ENCODE measurements at regions not wholly inside any gene's neighbourhood (a gene's known extent, or its start where the extent isn't known, plus 50 kb on each side); places are given as distances from the start of the nearest gene placed in this dataset.
"Not testable (repeated sequence)": the region's sequence is repeated elsewhere in the genome, so short reads cannot be mapped to it uniquely, and the experiment has no call there.

DNA sequence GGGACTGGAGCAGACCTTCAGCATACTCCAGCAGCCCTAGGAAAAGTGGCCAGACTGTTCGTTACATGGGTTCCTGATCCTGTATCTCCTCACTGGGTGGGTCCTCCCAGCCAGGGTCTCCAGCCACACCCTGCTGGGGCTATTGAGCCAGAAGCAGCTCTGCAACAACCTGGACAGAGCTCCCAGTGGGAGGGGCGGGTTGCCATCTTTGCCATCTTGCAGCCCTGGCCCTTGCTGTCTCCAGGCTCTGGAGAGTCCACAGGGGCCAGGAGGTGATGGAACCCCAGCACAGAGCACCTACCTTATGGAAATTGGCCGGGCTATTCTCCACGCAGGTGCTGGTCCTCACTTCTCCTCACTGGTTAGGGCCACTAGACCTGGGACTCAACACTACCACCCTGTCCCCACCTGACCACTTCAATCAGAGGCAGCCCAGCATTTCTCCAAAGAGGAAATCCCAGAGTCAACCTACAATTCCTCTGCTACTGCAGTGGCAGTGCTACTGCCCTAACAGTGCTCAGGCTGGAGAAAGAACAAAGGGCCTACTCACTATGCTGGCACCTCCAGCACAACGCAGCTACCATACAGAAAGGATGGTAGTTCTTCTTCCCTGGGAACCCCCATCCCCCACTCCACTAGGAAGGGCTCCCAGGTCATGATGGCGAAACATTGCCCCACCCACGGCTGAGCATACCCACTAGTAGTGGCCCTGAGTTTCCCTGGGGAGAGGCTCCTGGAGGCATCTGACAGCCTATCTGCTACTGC lies 290.2 kb upstream of the NCAM1 start:
- in situ Hi-C loops (cut with MboI; ENCODE audit: low sequenced_read_pairs), result no loop called here

DNA sequence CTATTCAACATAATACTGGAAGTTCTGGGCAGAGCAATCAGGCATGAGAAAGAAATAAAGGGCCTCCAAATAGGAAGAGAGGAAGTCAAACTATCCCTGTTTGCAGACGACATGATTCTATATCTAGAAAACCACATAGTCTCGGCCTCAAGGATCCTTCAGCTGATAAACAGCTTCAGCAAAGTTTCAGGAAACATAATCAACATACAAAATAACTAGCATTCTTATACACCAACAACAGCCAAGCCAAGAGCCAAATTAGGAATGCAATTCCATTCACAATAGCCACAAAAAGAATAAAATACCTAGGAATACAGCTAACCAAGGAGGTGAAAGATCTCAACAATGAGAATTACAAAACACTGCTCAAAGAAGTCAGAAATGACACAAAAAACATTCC lies 287.8 kb upstream of the NCAM1 start:
- in situ Hi-C loops (cut with MboI; ENCODE audit: low sequenced_read_pairs), result not testable (repeated sequence)

DNA sequence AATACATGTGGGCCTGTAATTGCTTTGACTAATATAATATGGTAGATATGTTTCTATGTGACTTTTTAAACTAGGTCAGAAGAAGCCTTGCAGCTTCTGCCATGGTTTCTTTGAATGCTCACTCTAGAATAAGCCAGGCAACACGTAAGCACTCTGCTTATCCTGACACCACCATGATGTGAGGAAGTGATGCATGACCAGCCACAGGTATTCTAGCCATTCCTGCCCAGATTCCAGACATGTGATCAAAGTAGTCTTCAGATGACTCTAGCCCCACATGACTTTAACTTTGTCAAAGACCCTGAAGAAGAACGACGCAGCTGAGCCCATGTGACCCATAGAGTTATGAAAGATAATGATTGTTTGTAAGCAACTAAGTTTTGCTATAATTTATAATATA lies 276.1 kb upstream of the NCAM1 start:
- in situ Hi-C loops (cut with MboI; ENCODE audit: low sequenced_read_pairs), result no loop called here

DNA sequence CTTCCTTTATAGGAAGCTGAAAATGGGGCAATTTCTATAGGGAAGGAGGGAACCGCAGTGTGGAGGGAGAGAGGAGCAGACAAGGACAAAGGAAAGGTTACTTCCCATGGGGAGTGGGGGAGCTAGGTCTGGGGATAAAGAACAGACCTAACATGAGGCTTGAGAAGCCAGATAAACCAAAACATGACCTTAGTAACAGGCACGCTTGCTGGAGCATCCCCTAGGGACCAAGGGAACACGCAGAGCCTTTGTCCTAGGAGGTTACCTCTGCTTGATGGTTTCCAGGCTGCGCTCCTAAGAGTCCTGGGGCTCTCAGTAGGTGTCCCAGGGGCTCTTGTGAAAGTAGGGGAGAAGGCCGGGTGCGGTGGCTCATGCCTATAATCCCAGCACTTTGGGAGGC lies 271.4 kb upstream of the NCAM1 start:
- in situ Hi-C loops (cut with MboI; ENCODE audit: low sequenced_read_pairs), result no loop called here

DNA sequence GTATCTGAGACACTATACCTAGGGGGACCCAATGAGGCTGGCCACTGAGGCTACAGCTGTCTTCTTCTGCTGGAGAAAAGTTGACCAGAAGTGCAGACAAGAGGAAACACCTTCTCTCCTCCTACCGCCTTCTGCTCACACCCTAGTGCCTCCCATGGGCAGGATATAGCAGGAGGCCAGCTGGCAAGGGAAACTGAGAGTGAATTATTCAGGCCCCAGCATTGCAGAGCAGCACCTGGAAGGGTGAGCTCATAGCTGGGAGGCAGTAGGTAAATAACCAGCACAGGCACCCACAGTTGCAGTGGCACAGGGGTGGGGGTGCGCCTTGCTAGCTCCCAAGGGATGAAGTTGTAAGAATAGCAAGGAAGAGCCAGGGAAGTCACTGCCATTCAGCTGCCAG lies 267.4 kb upstream of the NCAM1 start:
- in situ Hi-C loops (cut with MboI; ENCODE audit: low sequenced_read_pairs), result no loop called here

DNA sequence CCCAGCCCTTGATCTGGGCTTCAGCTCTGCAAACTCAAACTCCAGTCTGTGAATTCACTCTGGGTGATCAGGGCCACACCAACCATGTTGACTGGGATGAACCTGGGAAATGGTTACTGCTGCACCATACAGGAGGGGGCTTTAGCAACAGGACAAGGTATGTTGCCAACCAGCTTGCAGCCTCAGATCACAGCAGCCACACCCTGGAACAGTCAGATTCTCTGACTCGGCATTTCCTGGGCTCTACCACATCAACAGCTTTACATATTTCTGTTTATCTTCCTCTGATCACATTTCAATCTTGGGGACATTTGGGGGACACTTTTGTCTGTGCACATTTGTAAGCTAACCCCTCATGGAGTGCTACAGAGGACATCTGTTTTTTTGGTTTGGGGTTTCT lies 267.0 kb upstream of the NCAM1 start:
- in situ Hi-C loops (cut with MboI; ENCODE audit: low sequenced_read_pairs), result no loop called here

DNA sequence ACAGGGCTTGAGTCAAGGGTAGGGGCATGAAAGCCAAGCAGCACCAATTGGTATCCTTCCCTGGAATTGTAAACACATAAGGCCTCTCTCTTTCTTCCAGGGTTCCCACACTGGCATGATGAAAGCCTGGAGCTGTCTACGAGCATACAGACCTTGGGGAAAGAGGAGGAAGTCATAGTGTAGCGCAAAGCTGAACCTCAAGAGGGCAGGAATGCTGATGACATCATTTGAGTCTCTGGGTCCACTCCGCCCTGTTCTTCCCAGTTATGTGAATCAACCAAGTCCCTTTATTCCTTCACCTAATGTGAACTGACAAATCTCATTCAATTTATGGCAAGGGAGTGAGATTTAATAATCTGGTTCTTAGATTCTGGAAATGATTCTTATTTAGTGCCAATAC lies 266.4 kb upstream of the NCAM1 start:
- in situ Hi-C loops (cut with MboI; ENCODE audit: low sequenced_read_pairs), result no loop called here

DNA sequence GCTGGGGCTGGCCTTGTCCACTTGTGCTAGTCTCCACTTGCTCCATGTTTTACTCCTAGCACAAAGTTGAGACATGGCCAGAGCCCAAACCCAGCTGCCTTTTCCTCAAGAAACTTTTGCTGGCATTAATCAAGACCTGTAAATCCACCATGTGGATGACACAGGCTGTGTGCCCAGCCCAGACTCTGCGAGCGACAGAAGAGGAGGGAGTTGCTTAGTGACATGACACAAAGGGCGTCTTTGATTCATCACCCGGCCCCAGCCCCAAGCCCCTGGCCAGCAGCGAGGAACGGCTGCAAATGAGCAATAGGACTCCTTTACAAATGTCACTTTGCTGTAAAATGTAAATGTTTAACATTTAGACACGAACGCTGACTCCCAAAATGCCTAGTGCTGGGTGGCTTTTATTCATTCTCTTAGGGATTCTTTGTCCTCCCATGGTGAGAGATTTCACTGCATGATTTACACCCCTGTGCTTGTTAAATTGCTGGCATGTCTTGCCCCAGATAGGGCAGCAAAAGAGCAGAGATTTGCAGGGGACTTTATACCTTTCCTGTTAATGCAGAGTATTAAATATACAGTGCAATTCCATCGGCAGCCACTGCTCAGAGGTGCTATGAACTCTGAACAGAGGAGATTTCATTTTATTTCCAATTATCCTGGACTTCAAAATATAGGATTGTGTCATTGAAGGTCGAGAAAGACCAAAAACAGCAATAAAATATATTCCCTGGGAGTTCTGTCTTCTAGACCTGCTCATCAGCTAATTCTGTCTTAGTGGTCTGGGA lies 263.6 kb upstream of the NCAM1 start:
- in situ Hi-C loops (cut with MboI; ENCODE audit: low sequenced_read_pairs), result no loop called here

DNA sequence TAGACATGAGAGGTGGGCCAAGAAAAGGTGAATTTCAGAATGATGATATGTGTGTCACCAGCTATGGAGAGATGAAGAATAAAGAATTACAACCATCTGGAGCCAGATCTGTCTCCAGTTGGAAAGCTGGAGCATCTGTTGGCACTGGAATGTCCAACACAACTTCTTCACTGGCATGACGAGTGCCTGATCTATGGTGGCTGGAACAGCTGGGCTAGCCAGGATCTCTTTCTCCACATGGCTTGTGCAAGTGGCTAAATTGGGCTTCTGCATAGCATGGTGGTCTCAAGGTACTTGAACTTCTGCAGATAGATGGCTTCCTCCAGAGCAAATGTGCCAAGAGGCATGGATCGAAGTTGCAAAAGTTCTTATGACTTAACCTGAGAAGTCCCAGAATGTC lies 256.1 kb upstream of the NCAM1 start:
- in situ Hi-C loops (cut with MboI; ENCODE audit: low sequenced_read_pairs), result no loop called here

DNA sequence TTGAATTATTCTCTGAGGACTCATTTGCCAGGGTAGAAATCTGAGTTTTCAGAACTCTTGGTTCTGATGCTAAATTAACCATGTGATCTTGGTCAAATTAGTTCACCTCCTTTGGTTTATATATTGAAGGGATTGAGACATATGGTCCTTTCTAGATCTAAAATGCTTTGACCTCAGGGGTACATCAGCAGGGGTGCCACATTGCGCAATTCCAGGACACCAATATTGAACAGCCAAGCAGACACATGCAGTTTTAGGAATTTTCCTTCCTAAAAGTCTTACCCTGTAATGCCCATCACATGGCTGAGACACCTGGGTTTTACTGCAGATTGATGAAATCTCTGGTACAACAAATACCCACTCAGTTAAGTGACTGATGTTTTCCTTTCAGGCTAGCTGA lies 254.4 kb upstream of the NCAM1 start:
- in situ Hi-C loops (cut with MboI; ENCODE audit: low sequenced_read_pairs), result no loop called here

DNA sequence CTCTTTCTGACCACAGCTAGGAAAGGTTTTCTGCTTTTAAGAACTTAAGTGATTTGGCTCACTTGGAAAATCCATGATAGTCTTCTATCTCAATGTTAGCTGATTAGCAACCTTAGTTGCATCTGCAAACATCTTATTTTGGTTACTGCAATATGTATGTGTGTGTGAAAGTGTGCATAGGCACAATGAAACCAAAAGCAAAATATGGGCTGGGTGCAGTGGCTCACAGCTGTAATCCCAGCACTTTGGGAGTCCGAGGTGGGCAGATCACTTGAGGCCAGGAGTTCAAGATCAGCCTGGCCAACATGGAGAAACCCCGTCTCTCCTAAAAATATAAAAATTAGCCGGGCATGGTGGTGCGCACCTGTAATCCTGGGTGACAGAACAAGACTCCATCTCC lies 246.9 kb upstream of the NCAM1 start:
- in situ Hi-C loops (cut with MboI; ENCODE audit: low sequenced_read_pairs), result not testable (repeated sequence)

DNA sequence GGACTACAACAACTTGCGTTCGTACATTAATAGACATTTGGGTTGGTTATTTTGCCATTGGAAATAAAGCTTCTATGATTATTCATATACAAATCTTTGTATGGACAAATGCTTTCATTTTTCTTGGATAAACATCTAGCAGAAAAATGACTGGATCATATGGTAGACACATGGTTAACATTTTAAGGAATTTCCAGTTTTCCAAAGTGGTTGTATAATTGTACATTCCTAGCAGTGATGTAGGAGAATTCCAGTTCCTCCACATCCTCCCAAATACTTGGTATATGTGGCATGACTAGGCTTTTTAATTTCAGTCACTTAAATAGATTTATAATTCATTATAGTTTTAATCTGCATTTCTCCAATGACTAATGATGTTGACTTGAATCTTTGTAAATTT lies 246.2 kb upstream of the NCAM1 start:
- in situ Hi-C loops (cut with MboI; ENCODE audit: low sequenced_read_pairs), result no loop called here

DNA sequence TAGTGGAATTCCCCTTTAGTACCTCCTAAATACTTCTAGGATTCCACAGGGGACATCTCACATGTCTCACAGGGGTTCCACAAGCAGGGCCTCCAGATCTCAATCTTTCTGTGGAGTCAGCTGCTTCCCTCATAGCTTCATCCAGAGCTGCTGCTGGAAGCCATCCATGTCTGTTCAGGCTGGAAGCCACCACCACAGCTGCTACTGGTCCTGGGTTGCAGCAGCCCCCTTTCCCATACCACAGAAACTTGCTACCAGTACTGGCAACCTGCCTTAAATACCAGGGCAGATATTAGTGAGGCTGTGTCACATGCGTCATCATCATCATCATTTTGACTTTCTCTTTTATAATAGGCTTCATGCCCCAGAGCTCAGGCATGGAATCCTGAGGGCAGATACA lies 242.7 kb upstream of the NCAM1 start:
- in situ Hi-C loops (cut with MboI; ENCODE audit: low sequenced_read_pairs), result no loop called here

DNA sequence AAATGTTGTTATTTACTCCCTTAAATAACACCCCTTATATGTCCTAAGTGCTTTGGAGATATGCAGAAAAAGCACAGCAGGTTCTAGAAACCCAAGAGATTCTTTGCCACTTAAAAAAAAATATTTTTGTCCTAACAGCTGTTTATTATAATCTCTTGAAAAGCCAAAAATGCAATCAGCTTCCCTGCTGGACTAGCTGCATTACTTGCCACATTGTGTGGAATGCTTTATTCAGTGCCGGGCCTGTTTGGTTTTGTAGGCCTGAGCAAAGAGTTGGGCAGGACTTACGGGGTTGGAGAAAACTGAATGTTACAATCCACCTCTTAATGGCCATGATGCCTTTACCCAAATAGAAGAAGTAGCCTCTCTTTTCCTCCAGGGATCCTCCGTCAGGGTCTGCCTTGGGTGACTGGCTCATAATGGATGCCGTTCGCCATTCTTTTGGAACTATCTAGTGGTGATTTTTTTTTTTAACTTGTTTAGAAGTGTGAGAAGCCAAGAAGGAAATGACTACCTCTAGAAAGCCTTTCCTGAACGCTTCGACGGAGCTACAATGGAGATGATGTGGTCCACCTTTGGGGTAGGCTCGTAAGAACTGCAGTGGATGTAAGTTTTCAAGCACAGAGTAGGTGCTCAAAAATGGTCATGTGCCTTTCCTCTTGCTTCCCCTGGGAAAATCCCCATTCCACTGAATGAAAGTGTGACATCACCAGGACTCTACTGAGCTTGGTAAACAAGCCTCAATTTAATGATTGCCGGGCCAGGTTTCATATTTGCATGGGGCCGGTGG lies 241.3 kb upstream of the NCAM1 start:
- in situ Hi-C loops (cut with MboI; ENCODE audit: low sequenced_read_pairs), result no loop called here

DNA sequence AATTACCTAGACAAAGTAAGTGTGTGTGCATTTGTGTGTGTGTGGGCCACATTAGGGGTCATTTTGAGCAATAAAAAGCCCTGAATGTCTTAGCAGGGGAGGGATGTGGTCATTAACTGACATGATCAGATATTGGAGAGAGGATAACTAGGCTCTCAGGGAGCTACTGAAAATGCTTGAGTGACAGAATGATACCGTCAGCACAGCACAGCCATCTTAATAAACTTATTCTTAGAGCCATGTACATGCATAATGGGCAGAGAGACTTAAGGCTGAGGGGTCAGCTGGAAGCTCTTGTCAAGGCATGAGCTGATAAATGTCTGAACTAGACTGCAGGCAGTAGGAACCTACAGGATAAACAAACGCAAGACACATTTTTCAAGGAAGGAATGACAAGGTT lies 239.1 kb upstream of the NCAM1 start:
- in situ Hi-C loops (cut with MboI; ENCODE audit: low sequenced_read_pairs), result no loop called here

DNA sequence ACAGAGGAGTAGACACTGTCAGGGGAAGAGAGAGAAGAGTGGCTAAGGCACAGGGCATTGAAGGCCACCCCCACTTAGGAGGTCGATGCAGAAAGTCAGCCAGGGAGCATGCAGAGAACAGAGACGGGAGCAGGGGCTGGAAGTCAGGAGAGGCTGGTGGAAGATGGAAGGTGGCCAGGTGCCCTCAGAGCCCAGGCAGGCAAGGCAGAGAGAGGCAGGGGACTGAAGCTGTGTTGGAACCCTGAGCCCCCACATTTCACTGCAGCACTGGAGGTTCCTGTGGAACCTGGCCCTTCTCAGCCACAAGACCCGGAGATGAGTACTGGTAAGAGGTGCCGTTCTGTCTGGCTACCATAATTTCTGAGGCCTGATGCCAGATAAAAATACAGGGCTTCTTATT lies 238.3 kb upstream of the NCAM1 start:
- in situ Hi-C loops (cut with MboI; ENCODE audit: low sequenced_read_pairs), result no loop called here

DNA sequence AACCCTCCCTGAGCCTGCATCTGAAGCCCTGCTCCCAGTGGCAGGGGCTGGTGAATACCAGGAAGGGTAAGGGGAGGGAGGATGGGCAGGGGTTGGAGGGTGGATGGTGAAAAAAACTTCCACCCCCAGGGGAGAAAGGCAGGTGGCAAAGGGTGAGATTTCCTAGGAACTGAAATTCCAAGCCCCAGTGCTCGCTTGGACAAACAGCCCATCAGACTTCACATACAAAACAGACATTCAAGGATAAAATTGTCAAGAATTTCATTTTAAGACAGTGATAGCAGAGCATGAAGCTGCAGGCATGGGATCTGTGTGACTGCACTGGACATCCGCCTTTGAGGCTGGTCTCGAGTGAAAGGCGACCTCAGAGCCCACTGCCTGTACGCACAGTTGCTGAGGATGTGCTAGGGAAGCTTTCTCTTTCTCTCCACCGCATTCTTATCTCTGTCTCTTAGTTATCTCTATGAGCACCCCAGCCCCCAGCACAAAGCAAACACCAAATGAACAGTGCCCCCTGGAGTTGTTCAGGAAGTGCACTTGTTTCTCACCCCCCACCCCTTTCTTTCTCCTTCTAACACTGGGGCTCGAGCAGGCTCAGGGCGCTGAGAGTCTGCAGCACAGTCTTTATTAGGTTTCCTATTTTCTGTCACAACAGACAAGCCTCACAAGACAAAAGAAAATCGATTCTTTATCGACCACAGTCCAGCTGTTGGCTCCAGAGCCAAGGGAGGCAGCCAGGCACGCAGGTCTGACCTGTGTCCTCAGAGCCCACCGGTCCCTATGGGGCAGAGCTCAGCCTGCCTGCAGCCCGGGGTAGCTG lies 237.3 kb upstream of the NCAM1 start:
- in situ Hi-C loops (cut with MboI; ENCODE audit: low sequenced_read_pairs), result no loop called here

DNA sequence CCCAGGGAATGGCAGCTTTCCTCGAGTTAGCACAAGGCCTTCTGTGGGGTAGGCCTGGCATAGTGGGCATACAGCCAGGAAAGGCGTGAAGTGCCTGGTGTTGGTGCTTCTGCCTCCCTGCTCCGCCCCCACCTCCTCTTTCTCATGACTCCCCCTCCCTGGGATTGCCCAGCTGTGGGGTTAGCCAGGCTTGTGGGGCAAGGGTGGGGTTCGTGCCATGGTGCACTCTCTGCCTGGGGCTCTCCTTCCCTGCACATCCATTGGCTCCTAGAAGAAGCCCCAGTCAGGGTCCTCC lies 236.8 kb upstream of the NCAM1 start:
- in situ Hi-C loops (cut with MboI; ENCODE audit: low sequenced_read_pairs), result no loop called here

DNA sequence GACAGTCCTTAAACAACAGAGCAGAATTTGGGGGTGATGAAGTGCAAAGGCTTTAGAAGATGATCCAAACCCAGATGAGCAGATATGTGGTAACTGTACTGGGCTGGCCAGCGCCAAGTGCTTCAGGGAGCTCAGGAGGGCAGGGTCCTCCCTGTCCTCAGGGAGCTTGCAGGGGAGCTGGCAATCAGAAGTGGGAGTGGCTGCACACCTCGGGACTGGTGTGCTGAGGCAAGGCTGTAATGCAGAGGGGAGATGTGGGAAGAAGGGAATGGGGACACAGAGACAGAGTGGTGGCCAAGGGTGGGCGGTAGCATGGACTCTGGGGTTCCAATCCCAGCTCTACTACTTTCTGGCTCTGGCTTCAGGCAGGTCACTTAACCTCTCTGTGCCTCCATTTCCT lies 235.6 kb upstream of the NCAM1 start:
- in situ Hi-C loops (cut with MboI; ENCODE audit: low sequenced_read_pairs), result no loop called here

DNA sequence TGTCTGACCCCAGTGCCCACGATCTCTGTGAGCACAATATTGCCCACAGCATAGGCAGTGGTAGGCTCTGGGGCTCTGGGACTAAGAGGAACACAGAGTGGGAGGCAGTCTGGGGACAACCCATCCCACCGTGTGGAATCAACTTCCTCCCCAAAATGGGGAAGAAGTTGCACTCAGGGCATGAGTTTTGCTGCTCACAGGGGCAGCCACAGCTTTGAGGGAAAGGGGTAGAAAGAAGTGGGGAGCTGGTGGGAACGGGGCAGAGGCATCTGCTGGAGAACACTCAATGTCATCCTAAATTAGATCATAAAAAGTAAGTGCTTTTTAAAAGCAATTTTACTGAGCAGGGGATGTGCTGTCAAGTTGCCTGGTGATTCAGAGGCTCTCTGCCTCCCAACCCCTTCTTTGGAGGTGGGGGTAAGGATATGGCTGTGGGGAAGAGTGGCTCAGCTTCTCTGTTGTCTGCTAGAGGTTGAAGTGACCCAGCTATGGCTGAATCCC lies 233.8 kb upstream of the NCAM1 start:
- in situ Hi-C loops (cut with MboI; ENCODE audit: low sequenced_read_pairs), result no loop called here

DNA sequence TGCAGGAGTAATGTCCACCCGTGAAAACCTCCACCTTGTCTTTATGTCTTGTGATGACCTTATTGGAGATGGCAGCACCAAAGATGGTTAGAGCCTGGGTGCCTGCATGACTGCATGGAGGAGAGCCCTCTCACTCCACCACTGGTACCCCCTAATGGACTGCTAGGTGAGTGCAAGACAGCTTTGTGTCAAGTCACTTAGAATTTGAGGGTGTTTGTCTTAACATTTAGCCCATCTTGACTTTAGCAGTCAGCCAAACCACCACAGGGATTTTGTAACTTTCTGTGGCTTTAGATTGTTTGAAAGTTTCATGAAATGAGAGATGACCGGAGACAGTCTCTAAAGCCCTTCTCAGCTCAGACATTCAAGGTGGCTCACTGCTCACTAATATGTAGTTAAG lies 232.9 kb upstream of the NCAM1 start:
- in situ Hi-C loops (cut with MboI; ENCODE audit: low sequenced_read_pairs), result no loop called here

Measured in HL-60/S4 treated with retinoic acid at 250 ng/mL for 4 days and 3 days (cell line).